ENCODE measurements at regions not wholly inside any gene's neighbourhood (a gene's known extent, or its start where the extent isn't known, plus 50 kb on each side); places are given as distances from the start of the nearest gene placed in this dataset.

GRCh38 chr2:43059183-43059897 is 167.1 kb downstream of the ZFP36L2 start (continued):
- TF ChIP-seq PML (IDR thresholded peaks at IDR 0.05; ENCODE audit: low read length): no peak
- no peak for TF ChIP-seq FOXM1 (IDR thresholded peaks at IDR 0.05; ENCODE audit: low read depth, low read length)
- TF ChIP-seq, protein P1, sequence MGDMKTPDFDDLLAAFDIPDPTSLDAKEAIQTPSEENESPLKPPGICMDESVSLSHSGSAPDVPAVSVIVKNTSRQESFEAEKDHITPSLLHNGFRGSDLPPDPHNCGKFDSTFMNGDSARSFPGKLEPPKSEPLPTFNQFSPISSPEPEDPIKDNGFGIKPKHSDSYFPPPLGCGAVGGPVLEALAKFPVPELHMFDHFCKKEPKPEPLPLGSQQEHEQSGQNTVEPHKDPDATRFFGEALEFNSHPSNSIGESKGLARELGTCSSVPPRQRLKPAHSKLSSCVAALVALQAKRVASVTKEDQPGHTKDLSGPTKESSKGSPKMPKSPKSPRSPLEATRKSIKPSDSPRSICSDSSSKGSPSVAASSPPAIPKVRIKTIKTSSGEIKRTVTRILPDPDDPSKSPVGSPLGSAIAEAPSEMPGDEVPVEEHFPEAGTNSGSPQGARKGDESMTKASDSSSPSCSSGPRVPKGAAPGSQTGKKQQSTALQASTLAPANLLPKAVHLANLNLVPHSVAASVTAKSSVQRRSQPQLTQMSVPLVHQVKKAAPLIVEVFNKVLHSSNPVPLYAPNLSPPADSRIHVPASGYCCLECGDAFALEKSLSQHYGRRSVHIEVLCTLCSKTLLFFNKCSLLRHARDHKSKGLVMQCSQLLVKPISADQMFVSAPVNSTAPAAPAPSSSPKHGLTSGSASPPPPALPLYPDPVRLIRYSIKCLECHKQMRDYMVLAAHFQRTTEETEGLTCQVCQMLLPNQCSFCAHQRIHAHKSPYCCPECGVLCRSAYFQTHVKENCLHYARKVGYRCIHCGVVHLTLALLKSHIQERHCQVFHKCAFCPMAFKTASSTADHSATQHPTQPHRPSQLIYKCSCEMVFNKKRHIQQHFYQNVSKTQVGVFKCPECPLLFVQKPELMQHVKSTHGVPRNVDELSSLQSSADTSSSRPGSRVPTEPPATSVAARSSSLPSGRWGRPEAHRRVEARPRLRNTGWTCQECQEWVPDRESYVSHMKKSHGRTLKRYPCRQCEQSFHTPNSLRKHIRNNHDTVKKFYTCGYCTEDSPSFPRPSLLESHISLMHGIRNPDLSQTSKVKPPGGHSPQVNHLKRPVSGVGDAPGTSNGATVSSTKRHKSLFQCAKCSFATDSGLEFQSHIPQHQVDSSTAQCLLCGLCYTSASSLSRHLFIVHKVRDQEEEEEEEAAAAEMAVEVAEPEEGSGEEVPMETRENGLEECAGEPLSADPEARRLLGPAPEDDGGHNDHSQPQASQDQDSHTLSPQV (IDR thresholded peaks at IDR 0.05): no peak
- no peak for TF ChIP-seq BMI1 (IDR thresholded peaks at IDR 0.05; ENCODE audit: borderline replicate concordance)
- no peak for TF ChIP-seq KDM1A (IDR thresholded peaks at IDR 0.05; ENCODE audit: borderline replicate concordance)
- TF ChIP-seq ZNF384 (IDR thresholded peaks at IDR 0.05; ENCODE audit: borderline replicate concordance, low read depth, low read length): no peak
- no peak for TF ChIP-seq E2F8 (IDR thresholded peaks at IDR 0.05; ENCODE audit: low read depth, partially characterized antibody)
- no peak for TF ChIP-seq NFXL1 (IDR thresholded peaks at IDR 0.05; ENCODE audit: borderline replicate concordance)
- TF ChIP-seq, protein P2, sequence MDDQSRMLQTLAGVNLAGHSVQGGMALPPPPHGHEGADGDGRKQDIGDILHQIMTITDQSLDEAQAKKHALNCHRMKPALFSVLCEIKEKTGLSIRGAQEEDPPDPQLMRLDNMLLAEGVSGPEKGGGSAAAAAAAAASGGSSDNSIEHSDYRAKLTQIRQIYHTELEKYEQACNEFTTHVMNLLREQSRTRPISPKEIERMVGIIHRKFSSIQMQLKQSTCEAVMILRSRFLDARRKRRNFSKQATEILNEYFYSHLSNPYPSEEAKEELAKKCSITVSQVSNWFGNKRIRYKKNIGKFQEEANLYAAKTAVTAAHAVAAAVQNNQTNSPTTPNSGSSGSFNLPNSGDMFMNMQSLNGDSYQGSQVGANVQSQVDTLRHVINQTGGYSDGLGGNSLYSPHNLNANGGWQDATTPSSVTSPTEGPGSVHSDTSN (IDR thresholded peaks at IDR 0.05; ENCODE audit: insufficient replicate concordance, low read depth, low read length): no peak
- TF ChIP-seq, protein P3, sequence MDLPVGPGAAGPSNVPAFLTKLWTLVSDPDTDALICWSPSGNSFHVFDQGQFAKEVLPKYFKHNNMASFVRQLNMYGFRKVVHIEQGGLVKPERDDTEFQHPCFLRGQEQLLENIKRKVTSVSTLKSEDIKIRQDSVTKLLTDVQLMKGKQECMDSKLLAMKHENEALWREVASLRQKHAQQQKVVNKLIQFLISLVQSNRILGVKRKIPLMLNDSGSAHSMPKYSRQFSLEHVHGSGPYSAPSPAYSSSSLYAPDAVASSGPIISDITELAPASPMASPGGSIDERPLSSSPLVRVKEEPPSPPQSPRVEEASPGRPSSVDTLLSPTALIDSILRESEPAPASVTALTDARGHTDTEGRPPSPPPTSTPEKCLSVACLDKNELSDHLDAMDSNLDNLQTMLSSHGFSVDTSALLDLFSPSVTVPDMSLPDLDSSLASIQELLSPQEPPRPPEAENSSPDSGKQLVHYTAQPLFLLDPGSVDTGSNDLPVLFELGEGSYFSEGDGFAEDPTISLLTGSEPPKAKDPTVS (IDR thresholded peaks at IDR 0.05; ENCODE audit: low read depth, low read length): no peak
- no peak for TF ChIP-seq YBX1 (IDR thresholded peaks at IDR 0.05)
- TF ChIP-seq NR2C2 (IDR thresholded peaks at IDR 0.05; ENCODE audit: borderline replicate concordance, control insufficient read depth, insufficient read length, low read depth): no peak
- peak; percentile 75 for TF ChIP-seq EED (IDR thresholded peaks at IDR 0.05; ENCODE audit: low read depth)
- peak; percentile 60 for TF ChIP-seq IKZF1 (conservative IDR thresholded peaks at IDR 0.05)
- peak; percentile 82; the same call in 1 of the 2 replicates for TF ChIP-seq MEF2A (IDR thresholded peaks at IDR 0.05; ENCODE audit: insufficient read depth, low read depth, low read length)
- TF ChIP-seq RAD51 (IDR thresholded peaks at IDR 0.05): no peak
- no peak for TF ChIP-seq HCFC1 (IDR thresholded peaks at IDR 0.05; ENCODE audit: low read length)
- TF ChIP-seq, protein P4, sequence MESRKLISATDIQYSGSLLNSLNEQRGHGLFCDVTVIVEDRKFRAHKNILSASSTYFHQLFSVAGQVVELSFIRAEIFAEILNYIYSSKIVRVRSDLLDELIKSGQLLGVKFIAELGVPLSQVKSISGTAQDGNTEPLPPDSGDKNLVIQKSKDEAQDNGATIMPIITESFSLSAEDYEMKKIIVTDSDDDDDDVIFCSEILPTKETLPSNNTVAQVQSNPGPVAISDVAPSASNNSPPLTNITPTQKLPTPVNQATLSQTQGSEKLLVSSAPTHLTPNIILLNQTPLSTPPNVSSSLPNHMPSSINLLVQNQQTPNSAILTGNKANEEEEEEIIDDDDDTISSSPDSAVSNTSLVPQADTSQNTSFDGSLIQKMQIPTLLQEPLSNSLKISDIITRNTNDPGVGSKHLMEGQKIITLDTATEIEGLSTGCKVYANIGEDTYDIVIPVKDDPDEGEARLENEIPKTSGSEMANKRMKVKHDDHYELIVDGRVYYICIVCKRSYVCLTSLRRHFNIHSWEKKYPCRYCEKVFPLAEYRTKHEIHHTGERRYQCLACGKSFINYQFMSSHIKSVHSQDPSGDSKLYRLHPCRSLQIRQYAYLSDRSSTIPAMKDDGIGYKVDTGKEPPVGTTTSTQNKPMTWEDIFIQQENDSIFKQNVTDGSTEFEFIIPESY (IDR thresholded peaks at IDR 0.05): no peak
- TF ChIP-seq SREBF2 (IDR thresholded peaks at IDR 0.05; ENCODE audit: low read length): no peak
- no peak for TF ChIP-seq TARDBP (IDR thresholded peaks at IDR 0.05; ENCODE audit: borderline replicate concordance)
